ENCODE measurements at regions not wholly inside any gene's neighbourhood (a gene's known extent, or its start where the extent isn't known, plus 50 kb on each side); places are given as distances from the start of the nearest gene placed in this dataset.
A peak's percentile ranks its signal among the peaks of the same experiment; 100 is the strongest.

DNA sequence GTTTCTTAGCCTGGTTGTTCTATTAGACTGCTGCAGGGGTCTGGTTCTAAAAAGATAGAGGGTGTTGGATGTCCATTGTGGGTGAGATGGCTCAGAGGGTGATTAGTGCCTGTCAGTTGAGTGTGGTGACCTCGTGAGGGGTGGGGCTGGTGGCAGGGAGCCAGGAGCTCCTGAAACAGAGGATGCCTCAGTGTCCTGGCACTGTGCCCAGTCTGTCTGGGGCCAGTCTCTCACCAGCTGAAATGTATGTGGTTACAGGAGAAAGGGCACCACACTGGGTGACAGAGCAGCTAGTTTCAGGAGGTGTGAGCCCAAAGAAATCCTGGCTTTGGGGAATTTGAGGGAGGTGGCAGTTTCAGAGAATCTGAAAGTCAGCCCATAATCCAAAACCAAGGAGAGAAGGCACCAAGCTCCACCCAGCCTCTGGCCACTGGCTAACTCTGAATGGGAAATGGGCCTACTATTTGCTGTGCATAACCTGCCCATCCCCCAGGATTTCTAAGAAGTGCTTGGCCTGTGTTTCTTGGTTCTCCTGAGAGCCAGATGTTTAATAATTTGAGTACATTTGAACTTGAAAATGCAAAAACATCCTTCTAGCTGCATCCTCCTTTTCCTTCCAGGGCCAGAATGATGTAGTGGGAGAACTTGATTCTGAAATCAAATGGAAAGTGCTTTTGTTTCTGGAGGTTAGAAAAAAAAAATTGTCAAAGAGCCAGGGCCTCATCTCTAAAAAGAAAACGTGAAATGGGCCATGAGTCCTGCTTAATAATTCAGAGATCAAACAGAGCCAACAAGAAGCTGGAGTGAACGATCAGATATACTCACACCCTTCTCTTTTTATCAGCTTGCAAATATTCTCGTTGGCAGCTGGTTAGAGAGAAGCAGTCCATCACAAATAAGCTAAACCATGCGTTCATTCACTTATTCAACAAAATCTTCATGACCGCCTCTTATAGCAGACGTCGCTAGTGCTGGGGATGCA, 92.3 kb downstream of the B3GNT2 start (continued):
- TF ChIP-seq, protein P1, sequence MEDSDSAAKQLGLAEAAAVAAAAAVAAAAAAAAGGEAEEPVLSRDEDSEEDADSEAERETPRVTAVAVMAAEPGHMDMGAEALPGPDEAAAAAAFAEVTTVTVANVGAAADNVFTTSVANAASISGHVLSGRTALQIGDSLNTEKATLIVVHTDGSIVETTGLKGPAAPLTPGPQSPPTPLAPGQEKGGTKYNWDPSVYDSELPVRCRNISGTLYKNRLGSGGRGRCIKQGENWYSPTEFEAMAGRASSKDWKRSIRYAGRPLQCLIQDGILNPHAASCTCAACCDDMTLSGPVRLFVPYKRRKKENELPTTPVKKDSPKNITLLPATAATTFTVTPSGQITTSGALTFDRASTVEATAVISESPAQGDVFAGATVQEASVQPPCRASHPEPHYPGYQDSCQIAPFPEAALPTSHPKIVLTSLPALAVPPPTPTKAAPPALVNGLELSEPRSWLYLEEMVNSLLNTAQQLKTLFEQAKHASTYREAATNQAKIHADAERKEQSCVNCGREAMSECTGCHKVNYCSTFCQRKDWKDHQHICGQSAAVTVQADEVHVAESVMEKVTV (CRISPR knock-in tag; IDR thresholded peaks at IDR 0.05) = no peak
- TF ChIP-seq, protein P2, sequence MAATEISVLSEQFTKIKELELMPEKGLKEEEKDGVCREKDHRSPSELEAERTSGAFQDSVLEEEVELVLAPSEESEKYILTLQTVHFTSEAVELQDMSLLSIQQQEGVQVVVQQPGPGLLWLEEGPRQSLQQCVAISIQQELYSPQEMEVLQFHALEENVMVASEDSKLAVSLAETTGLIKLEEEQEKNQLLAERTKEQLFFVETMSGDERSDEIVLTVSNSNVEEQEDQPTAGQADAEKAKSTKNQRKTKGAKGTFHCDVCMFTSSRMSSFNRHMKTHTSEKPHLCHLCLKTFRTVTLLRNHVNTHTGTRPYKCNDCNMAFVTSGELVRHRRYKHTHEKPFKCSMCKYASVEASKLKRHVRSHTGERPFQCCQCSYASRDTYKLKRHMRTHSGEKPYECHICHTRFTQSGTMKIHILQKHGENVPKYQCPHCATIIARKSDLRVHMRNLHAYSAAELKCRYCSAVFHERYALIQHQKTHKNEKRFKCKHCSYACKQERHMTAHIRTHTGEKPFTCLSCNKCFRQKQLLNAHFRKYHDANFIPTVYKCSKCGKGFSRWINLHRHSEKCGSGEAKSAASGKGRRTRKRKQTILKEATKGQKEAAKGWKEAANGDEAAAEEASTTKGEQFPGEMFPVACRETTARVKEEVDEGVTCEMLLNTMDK (IDR thresholded peaks at IDR 0.05; ENCODE audit: borderline replicate concordance, insufficient read depth, low read depth, low read length, poor library complexity, severe bottlenecking) = no peak
- TF ChIP-seq, protein P3, sequence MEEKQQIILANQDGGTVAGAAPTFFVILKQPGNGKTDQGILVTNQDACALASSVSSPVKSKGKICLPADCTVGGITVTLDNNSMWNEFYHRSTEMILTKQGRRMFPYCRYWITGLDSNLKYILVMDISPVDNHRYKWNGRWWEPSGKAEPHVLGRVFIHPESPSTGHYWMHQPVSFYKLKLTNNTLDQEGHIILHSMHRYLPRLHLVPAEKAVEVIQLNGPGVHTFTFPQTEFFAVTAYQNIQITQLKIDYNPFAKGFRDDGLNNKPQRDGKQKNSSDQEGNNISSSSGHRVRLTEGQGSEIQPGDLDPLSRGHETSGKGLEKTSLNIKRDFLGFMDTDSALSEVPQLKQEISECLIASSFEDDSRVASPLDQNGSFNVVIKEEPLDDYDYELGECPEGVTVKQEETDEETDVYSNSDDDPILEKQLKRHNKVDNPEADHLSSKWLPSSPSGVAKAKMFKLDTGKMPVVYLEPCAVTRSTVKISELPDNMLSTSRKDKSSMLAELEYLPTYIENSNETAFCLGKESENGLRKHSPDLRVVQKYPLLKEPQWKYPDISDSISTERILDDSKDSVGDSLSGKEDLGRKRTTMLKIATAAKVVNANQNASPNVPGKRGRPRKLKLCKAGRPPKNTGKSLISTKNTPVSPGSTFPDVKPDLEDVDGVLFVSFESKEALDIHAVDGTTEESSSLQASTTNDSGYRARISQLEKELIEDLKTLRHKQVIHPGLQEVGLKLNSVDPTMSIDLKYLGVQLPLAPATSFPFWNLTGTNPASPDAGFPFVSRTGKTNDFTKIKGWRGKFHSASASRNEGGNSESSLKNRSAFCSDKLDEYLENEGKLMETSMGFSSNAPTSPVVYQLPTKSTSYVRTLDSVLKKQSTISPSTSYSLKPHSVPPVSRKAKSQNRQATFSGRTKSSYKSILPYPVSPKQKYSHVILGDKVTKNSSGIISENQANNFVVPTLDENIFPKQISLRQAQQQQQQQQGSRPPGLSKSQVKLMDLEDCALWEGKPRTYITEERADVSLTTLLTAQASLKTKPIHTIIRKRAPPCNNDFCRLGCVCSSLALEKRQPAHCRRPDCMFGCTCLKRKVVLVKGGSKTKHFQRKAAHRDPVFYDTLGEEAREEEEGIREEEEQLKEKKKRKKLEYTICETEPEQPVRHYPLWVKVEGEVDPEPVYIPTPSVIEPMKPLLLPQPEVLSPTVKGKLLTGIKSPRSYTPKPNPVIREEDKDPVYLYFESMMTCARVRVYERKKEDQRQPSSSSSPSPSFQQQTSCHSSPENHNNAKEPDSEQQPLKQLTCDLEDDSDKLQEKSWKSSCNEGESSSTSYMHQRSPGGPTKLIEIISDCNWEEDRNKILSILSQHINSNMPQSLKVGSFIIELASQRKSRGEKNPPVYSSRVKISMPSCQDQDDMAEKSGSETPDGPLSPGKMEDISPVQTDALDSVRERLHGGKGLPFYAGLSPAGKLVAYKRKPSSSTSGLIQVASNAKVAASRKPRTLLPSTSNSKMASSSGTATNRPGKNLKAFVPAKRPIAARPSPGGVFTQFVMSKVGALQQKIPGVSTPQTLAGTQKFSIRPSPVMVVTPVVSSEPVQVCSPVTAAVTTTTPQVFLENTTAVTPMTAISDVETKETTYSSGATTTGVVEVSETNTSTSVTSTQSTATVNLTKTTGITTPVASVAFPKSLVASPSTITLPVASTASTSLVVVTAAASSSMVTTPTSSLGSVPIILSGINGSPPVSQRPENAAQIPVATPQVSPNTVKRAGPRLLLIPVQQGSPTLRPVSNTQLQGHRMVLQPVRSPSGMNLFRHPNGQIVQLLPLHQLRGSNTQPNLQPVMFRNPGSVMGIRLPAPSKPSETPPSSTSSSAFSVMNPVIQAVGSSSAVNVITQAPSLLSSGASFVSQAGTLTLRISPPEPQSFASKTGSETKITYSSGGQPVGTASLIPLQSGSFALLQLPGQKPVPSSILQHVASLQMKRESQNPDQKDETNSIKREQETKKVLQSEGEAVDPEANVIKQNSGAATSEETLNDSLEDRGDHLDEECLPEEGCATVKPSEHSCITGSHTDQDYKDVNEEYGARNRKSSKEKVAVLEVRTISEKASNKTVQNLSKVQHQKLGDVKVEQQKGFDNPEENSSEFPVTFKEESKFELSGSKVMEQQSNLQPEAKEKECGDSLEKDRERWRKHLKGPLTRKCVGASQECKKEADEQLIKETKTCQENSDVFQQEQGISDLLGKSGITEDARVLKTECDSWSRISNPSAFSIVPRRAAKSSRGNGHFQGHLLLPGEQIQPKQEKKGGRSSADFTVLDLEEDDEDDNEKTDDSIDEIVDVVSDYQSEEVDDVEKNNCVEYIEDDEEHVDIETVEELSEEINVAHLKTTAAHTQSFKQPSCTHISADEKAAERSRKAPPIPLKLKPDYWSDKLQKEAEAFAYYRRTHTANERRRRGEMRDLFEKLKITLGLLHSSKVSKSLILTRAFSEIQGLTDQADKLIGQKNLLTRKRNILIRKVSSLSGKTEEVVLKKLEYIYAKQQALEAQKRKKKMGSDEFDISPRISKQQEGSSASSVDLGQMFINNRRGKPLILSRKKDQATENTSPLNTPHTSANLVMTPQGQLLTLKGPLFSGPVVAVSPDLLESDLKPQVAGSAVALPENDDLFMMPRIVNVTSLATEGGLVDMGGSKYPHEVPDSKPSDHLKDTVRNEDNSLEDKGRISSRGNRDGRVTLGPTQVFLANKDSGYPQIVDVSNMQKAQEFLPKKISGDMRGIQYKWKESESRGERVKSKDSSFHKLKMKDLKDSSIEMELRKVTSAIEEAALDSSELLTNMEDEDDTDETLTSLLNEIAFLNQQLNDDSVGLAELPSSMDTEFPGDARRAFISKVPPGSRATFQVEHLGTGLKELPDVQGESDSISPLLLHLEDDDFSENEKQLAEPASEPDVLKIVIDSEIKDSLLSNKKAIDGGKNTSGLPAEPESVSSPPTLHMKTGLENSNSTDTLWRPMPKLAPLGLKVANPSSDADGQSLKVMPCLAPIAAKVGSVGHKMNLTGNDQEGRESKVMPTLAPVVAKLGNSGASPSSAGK (IDR thresholded peaks at IDR 0.05) = no peak; the same call in 1 of the 2 replicates
- TF ChIP-seq SIN3B (IDR thresholded peaks at IDR 0.05; ENCODE audit: low read depth) = no peak
- no peak for TF ChIP-seq FOXK1 (CRISPR knock-in tag; IDR thresholded peaks at IDR 0.05; ENCODE audit: borderline replicate concordance)
- TF ChIP-seq, protein P4, sequence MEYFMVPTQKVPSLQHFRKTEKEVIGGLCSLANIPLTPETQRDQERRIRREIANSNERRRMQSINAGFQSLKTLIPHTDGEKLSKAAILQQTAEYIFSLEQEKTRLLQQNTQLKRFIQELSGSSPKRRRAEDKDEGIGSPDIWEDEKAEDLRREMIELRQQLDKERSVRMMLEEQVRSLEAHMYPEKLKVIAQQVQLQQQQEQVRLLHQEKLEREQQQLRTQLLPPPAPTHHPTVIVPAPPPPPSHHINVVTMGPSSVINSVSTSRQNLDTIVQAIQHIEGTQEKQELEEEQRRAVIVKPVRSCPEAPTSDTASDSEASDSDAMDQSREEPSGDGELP (CRISPR knock-in tag; IDR thresholded peaks at IDR 0.05; ENCODE audit: borderline replicate concordance) = peak; percentile 78; the same call in 1 of the 2 replicates
- TF ChIP-seq CREM (IDR thresholded peaks at IDR 0.05; ENCODE audit: low read depth) = 0 out of 2 replicates have a peak, but pooled peaks have one; percentile 18
- TF ChIP-seq RBBP5 (IDR thresholded peaks at IDR 0.05; ENCODE audit: borderline replicate concordance, insufficient read depth, low read length, poor library complexity, severe bottlenecking) = no peak
